ENCODE measurements at regions not wholly inside any gene's neighbourhood (a gene's known extent, or its start where the extent isn't known, plus 50 kb on each side); places are given as distances from the start of the nearest gene placed in this dataset.

DNA sequence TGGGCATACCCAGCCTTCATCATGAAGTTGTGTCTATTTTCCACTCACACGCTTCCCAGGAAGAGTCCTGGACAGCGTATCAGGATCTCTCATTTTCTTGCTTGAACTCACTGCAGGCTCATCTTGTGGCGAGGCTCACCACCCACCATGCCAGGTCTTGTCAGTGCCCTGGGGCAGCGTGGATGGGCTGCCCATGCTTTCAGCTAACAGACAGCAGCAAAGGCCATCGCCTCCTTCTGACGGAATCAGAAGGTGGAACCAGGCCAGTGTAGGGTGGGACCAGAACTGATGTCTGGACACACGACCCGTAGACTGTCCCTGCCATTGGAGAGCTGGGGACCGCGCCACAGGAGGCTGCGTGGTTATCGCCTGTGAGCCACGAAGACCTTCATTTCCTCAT is 169.4 kb downstream of the FOXL1 start:
- no peaks in the 10 kb centered on the region for H3K4me1 ChIP-seq (ENCODE audit: low read depth)
- H3K27ac ChIP-seq = no peak overlapping the region
- TF ChIP-seq, protein P1, sequence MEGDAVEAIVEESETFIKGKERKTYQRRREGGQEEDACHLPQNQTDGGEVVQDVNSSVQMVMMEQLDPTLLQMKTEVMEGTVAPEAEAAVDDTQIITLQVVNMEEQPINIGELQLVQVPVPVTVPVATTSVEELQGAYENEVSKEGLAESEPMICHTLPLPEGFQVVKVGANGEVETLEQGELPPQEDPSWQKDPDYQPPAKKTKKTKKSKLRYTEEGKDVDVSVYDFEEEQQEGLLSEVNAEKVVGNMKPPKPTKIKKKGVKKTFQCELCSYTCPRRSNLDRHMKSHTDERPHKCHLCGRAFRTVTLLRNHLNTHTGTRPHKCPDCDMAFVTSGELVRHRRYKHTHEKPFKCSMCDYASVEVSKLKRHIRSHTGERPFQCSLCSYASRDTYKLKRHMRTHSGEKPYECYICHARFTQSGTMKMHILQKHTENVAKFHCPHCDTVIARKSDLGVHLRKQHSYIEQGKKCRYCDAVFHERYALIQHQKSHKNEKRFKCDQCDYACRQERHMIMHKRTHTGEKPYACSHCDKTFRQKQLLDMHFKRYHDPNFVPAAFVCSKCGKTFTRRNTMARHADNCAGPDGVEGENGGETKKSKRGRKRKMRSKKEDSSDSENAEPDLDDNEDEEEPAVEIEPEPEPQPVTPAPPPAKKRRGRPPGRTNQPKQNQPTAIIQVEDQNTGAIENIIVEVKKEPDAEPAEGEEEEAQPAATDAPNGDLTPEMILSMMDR (IDR thresholded peaks at IDR 0.05; ENCODE audit: low read depth, low read length) = no peak
- no peaks in the 10 kb centered on the region for H3K36me3 ChIP-seq
- H3K9me3 ChIP-seq (ENCODE audit: low read depth) = no peaks in the 10 kb centered on the region
- DNase-seq (ENCODE audit: low read depth in 1 of 2, low spot score in 1 of 2) = no peak
- H3K4me3 ChIP-seq = no peak overlapping the region
- no peaks in the 10 kb centered on the region for H3K27me3 ChIP-seq

DNA sequence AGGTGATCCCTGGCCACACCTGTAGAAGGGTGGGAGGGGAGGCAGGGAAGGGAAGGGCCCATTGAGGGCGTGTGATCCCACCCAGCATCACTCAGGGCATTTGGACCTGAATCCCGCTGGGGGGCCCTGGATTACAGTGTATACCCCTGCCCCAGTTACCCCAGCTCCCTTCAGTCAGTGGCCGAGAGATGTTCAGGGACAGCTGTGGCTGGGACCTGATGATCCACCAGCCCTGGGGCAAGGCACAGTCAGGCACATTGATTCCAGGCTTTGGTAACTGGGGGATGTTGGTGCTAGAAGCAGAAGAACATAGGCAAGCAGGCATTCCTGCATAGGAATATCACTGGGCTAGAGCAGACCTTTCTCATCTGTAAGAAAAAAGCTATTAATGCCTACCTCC is 170.3 kb downstream of the FOXL1 start:
- H3K4me1 ChIP-seq (ENCODE audit: low read depth) = no peaks in the 10 kb centered on the region

DNA sequence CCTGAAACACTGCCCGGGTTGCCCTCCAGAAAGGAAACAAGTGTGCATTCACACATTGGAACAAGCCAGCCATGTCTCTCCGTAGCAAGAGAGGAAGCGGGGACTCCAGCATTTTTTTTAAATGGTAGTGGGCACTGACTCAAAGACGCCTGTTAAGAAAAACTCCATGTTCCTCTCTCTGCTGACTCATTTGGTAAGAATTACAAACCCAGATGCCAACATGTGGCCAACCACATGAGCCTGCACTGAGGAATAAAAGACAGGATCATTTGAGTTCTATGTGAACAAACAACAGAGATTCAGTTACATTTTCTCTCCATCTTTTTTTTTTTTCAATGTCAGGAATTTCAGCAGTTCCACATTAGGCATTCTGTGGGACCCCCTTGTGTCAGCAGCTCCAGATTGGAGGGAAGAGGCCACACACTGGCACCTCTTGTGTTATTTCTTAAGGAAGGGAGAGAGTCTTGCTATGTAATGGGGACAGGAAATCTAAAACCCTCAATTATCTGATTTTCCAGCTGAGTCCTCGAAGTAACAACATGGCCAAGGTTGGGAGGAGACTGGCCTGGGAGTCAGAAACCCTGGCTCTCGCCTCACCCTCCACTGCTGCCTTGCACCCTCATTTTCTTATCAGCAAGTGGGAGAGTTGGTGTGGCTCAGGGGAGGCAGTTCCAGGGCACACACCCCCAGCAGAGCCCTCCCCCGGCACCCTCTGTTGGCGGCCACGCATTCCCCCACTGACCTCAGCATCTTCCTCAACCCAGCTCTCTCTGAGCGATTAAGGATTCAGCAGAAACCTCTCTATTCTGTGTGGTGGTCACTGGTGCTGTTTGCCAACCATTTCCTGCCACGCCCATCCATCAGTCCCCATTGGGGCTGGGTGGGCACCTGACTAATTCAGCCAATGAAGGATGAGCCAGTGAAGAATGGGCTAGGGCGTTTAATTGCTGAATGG is 173.0 kb downstream of the FOXL1 start:
- Histone ChIP-seq H3K4me3 (no peak overlapping the region), H3K9me3 (ENCODE audit: low read depth) (no peaks in the 10 kb centered on the region), H3K36me3 (no peaks in the 10 kb centered on the region), H3K4me1 (ENCODE audit: low read depth) (no peaks in the 10 kb centered on the region), H3K27me3 (no peaks in the 10 kb centered on the region), H3K27ac (no peak overlapping the region)
- peak in 1 of 2 donors; percentile 83 for DNase-seq (ENCODE audit: low read depth in 1 of 2, low spot score in 1 of 2)
- TF ChIP-seq, protein P1 (IDR thresholded peaks at IDR 0.05; ENCODE audit: low read depth, low read length) = no peak

More for the DNA sequence above, 170.3 kb downstream of the FOXL1 start:
- DNase-seq (ENCODE audit: low read depth in 1 of 2, low spot score in 1 of 2) = no peak
- Histone ChIP-seq H3K27me3 (no peaks in the 10 kb centered on the region), H3K36me3 (no peaks in the 10 kb centered on the region), H3K4me3 (no peak overlapping the region), H3K27ac (no peak overlapping the region), H3K9me3 (ENCODE audit: low read depth) (no peaks in the 10 kb centered on the region)
- TF ChIP-seq, protein P1 (IDR thresholded peaks at IDR 0.05; ENCODE audit: low read depth, low read length) = no peak

DNA sequence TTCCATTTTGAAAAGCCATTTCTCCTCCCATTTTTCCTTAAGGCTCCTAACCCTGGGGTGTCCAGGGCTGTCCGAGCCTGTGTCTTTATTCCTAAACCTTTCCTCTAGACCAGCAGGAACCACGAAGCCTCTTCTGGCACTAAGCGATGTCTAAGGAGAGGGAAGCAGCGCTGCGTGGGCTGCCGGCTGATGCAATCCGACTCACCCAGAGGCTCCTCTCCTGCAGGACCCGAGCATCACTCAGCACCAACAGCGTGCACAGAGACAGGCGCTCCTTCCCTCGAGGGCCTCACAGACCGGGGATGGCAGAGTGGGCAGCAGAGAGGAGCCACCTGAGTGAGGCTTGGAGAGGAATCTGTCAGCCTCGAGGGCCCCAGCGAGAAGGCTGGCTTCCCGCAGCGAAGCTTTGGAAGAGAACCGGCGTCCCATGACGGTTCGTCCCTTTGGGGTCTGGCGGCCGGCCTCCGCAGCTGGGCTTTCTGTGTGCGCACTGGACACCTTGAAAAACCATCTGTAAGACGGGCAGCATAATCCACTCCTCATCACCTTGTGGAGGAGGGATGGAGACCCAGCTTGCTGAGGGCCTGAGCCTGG is 174.3 kb downstream of the FOXL1 start:
- Histone ChIP-seq H3K9me3 (ENCODE audit: low read depth) (no peaks in the 10 kb centered on the region), H3K4me1 (ENCODE audit: low read depth) (no peaks in the 10 kb centered on the region), H3K36me3 (no peaks in the 10 kb centered on the region), H3K27ac (no peak overlapping the region), H3K27me3 (no peaks in the 10 kb centered on the region), H3K4me3 (no peak overlapping the region)
- peak in 1 of 2 donors; percentile 48 for DNase-seq (ENCODE audit: low read depth in 1 of 2, low spot score in 1 of 2)
- TF ChIP-seq, protein P1 (IDR thresholded peaks at IDR 0.05; ENCODE audit: low read depth, low read length) = no peak

DNA sequence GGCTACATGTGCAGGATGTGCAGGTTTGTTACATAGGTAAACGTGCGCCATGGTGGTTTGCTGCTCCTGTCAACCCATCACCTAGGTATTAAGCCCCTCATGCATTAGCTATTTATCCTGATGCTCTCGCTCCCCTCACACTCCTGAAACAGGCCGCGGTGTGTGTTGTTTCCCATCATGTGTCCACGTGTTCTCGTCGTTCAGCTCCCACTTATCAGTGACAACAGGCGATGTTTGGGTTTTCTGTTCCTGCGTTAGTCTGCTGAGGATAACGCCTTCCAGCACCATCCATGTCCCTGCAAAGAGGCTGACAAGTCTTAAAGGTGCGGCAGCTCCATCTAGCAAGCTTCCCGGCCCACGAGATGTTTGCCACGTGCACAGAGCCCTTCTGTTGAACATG is 175.1 kb downstream of the FOXL1 start:
- TF ChIP-seq, protein P1 (IDR thresholded peaks at IDR 0.05; ENCODE audit: low read depth, low read length) = no peak
- Histone ChIP-seq H3K27ac (no peak overlapping the region), H3K9me3 (ENCODE audit: low read depth) (no peaks in the 10 kb centered on the region), H3K36me3 (no peaks in the 10 kb centered on the region), H3K27me3 (no peaks in the 10 kb centered on the region), H3K4me3 (no peak overlapping the region), H3K4me1 (ENCODE audit: low read depth) (no peaks in the 10 kb centered on the region)
- no peak for DNase-seq (ENCODE audit: low read depth in 1 of 2, low spot score in 1 of 2)

Measured in cardiac muscle cell (in vitro differentiated cells and primary cell).